ENCODE measurements at regions not wholly inside any gene's neighbourhood (a gene's known extent, or its start where the extent isn't known, plus 50 kb on each side); places are given as distances from the start of the nearest gene placed in this dataset.
A peak's percentile ranks its signal among the peaks of the same experiment; 100 is the strongest.

DNA sequence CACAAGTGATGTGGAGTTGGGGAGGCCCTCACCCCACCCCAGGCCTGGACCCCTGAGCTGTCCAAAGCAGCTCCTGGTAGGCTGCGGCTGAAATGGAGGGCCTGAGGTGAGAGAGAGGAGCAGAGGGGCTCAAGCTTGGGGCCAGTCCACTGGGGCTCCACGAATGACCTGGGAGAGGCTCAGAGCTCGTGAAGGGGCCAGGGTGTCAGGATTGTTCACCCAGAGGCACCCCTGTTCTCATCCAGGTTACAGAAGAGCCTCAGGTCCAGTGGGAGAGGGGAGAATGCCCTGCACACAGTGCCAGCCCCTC, 102.2 kb upstream of the RET start:
- no peak for DNase-seq

DNA sequence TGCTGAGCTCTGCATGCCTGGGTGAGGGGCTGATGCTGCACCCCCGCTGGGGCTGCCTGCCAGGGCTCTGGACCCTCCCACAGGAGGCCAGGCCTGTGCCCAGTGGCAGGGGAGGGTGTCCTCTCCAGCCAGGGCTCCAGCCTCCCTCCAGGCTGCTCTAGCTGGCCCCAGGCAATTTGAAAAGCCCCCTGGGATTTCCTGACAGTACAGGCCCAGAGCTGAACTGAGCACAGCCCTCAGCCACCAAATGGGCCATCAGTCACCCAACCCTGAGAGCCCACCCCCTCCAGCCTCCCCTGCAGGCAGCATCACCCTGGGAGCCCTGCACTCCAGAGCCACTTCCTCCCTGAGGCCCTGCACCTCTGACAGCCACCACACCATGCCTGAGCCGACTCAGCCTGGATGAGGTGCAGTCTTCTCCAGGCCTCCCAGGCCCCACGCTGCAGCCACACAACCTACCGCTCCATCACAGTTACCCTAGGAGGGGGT, 101.8 kb upstream of the RET start:
- DNase-seq: no peak

DNA sequence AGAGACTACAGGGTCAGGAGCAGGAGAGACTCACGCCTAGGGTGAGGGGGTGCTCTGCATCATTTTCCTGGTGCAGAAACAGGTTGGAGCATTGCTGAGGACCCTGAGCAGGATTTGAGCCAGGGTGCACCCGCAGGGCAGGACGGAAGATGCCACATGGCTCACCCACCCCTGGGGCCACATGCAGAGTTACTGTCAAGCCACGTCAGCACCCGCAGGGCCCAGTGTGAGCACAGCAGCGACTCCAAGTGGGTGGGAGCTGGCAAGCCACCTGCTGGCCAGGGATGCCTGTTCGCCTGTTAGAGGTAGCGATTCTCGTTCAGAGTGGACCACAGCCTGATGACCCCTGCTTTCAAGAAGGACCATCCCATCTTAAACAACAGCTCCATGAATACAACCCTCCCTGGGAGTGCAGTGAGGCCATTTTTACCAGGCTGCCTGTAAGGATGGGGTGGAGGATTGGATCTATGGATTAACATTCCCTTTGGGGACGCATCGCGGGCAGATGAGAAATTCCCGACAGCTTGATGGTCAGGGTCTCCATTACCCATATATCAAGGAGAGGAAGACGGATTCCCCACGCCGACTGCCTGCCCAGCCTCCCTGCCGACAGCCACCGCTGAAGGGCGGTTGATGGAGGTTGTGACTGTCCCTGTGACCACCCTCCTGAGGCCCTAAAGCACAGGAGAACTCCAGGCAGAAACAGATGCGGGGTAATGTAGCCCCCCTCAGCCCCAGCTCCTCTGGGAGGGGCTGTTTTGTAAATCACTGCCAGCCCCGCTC, 101.1 kb upstream of the RET start:
- no peak for DNase-seq

GRCh38 chr10:42976351-42977031, 100.4 kb upstream of the RET start:
- no peak for DNase-seq

GRCh38 chr10:42977032-42977416, 99.8 kb upstream of the RET start:
- DNase-seq: no peak

GRCh38 chr10:42979181-42979580, 97.7 kb upstream of the RET start:
- no peak for DNase-seq

DNA sequence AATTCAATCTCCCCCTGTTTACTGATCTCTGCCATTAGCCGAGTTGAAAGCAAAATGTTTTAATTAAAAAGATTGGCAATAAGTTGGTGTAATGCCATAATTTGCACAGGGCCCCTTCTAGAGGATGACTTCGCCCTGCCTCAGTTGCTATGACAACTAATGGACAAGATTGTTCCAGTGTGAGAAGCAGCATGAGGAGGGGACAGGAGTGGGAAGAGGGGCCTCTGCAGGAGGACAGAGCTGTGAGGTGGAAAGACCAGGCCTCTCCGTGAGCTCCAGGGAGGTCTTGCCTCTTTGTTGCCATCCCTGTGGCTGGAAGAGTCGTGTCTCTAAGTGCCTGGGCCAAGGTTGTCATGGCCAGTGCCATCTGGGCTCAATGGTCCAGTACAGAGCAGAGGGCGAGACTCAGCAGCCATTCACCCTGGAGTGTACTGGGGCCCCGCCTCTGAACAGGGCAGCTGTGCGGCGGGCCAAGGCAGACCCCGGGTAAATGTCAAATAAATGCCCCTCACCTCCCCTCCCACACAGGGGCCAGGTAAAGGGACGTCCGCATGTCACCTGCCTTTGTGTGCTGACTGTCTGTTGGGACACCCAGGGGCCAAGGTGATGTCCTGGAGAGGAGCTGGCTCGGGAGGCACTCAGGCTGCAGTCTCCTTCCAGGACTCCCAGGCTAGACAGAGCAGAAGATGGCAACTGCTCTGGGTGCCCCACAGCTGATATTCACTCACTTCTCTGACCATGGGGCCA, 97.0 kb upstream of the RET start:
- no peak for DNase-seq

DNA sequence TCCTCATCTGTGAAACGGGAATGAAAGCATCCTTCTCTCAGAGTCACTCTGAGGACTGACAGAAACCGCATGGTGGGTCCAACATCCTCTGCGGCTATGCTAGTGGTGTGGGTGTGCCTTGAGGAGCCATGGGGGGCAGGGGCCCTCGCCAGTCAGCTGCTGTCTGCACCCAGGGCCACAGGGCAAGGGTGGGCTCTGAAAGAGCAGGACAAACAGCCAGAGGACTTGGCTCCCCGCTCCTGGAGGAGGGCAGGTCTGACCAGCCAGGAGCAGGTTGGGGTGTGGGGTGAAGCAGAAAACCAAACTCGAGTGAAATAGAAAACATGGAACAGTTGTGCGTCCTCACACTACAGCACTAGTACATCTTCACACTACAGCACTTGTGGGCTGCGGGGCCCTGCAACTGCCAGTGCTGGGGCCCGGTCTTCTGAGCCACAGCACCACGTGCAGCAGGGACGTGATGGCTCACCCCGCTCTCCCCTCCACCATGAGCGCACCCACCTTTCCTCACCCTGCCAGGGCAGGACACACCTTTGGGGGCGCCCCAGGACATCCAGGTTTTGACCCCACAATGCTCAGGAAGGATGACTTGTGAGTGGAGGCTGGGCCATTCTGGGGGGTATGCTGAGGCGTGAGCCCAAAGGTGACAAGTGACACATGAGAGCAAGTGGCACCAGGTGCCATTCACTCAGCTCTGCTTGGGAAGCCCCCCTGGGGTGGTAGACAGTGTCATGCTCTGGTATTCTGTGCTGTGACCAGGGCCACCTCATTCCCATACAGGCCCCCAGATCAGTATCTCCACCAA, 96.1 kb upstream of the RET start:
- no peak for DNase-seq

DNA sequence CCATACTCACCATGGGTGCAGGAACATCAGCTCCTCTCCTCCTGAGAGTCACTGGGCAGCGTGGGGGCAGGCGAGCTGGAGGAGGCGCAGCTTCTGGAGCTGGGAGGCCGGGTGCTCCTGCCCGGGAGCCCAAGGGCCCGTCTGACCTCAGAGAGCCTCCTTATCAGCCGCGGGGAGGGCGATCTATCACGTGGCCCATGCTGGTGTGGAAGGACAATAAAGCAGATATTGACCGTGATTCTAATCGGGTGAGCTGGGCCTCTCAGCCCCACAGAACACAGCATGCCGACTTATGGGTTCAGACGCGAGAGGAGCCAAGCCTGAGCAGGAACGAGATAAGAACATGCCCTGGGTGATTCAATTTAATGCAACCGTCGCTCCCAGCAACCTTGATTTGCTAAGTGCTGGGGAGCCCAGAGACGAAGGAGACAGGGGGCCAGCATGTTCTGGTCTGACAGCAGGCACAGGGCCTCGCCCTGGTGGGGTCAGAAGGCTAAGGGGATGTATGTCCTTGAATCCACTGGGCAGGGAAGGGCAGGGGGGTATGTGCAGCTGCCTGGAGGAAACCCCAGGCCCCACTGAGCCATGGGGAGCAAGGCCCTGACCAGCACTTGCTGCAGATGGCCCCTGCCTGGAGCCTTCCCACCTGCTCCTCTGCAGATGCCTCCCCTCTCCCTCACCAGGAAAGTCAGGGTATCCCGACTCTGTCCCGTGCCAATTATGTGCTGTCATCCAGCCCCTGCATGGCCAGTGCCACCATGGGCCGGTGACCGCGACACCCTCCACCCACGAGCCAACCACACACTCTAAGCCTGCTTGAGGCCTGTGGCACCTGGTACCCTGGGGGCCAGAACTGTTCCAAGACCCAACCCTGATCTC, 95.3 kb upstream of the RET start:
- no peak for DNase-seq

DNA sequence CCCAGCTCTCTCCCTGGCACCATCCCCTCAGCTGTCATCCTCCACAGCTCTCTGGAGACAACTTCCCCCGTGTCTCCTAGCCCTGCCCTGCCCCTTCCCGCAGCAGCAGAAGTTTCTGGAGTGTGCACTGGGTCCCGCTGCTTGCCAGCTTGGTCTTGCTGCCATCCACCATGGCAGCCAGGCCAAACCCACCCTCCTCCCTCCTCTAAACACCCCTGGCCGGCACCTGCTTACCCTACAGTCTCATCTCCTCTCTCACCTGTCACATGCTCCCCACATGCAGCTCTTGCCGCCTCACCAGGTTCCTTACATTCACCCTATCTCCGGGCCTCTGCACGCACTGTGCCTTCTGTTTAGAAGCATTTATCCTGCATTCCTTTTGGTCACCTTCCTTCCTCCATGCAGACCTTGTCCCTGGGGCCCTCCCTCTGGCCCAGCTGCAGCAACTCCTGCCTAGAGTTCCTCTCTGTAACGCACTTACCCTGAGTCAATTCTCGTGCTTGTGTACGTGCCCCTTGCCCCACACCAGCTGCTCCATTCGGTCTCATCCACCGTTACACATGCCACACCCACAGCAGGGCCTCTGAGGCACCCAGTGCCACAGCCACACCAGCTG, 93.9 kb upstream of the RET start:
- no peak for DNase-seq

GRCh38 chr10:42983591-42983990, 93.3 kb upstream of the RET start:
- no peak for DNase-seq

GRCh38 chr10:42984035-42984610, 92.7 kb upstream of the RET start:
- DNase-seq: no peak

- no peak for DNase-seq
Measured at GRCh38 chr10:42984761-42985325, 92.0 kb upstream of the RET start.

DNA sequence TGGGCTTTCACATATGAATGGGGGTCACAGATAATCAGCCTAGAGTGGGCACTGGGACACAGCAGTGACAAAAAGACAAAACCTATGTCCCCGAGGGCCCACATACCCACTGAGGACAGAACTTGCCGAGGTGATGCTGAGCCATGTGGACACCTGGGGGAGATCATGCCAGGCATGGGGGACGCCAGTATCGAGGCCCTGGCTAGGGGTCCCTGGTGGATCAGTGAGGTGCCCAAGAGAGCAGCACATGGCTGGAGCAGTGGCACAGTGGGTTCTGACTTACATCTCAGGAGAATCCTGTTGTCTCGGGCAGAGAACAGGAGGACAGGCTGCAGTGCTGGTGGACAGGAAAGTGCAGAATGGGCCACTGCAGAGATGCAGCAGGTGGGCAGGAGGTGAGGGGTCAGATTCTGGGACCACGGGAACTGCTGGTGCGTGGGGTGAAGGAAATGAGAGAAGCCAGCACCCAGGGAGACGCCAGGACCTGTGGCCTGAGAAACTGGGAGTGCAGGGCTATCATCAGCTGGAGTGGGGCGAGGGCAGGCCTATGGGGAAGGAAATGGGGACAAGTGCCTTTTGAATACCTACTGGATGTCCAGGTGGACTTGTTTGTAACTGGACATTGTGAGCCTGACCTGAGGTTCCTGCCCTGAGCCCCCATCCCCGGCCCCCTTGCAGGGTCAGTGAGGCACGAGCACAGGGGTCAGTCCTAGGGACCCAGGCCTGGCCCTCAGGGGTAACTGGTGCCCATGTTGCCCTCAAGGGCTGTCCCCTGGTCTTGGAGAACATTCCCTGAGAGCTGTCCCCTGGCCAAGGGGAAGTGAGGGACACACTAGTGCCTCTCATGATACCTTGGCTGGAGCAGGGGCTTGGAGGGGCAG, 91.2 kb upstream of the RET start:
- DNase-seq: no peak

DNA sequence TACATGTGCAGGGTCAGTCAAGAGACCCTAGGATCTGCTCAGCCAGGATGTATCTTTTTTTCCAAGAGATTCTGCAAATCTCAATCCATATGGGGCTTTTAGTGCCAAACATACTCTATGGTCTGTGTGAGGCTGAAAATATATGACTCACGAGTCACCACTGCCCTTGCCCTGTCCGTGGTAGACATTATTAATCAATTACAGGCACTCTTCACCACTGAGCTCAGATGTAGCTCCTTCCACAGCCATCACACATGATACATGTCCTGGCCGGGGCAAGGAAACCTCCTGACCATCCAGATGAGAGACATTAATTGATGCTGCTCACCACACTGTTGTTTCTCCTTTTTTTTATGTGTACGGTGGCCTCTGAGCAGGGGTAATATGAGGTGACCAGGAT, 90.2 kb upstream of the RET start:
- DNase-seq: no peak

GRCh38 chr10:42987121-42987541, 89.7 kb upstream of the RET start:
- peak in 1 of 2 donors; percentile 19 for DNase-seq

- no peak for DNase-seq
Measured at GRCh38 chr10:42987575-42987974, 89.3 kb upstream of the RET start.

DNA sequence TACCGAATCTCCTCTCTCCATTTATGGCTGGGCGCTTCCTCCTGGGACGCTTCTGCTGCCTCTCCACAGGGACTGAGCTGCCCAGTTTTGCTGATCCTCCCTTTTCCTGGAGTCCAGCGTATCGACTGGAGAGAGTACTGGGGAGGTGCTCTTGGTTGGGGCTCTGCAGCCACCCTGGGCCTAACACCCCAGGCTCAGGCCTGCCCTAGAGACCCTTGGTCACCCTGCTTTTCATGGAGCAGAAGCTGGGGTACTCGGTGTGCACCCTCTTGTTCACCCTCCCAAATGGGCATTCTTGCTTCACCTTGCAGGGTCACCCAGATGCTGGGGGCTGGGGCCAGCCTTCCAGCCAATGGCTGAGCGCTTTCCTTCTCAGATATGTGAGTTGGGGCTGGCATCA, 88.8 kb upstream of the RET start:
- no peak for DNase-seq

GRCh38 chr10:42988517-42989395, 88.1 kb upstream of the RET start:
- peak in 1 of 2 donors; percentile 36 for DNase-seq
